ENCODE measurements at regions not wholly inside any gene's neighbourhood (a gene's known extent, or its start where the extent isn't known, plus 50 kb on each side); places are given as distances from the start of the nearest gene placed in this dataset.
A peak's percentile ranks its signal among the peaks of the same experiment; 100 is the strongest.

DNA sequence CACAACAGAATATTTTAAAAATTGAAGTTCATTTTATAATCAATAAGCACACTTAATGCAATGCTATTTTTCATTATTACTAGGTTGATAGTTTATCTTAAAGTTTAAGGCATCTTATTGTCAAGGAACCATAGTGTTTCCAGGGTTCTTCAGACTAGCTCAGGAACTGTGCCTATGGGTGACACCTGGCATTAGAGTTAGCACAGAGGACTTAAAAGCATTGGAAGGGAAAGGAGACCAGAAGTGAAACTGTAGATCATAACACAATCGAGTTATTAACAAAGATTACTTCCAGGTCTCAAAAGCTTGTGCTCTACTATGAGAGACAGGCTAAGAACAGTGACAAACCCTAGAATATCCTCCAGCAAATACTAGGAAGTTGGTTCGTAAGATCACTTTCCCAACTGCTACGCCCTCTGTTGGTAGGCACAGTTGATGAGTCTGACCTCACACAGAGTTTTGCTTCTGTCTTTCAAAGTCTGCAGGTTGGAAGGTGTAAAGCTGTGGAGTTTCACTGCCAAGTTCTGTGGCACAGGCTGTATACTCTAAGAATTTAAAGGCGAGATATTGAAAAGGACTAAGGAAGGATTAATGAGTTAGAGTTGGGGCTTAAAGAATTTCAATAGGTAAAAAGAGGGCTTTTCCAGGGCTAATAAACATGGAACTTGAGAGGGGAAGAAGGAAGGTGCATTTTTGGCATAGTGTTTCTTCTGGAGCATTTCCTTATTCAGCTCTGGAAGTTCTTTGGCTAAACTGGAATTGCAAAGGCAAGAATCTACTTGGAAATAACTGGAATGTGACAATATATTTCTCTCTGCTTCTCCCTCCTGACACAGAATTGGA is 531.3 kb upstream of the JAG1 start:
- TF ChIP-seq, protein P1, sequence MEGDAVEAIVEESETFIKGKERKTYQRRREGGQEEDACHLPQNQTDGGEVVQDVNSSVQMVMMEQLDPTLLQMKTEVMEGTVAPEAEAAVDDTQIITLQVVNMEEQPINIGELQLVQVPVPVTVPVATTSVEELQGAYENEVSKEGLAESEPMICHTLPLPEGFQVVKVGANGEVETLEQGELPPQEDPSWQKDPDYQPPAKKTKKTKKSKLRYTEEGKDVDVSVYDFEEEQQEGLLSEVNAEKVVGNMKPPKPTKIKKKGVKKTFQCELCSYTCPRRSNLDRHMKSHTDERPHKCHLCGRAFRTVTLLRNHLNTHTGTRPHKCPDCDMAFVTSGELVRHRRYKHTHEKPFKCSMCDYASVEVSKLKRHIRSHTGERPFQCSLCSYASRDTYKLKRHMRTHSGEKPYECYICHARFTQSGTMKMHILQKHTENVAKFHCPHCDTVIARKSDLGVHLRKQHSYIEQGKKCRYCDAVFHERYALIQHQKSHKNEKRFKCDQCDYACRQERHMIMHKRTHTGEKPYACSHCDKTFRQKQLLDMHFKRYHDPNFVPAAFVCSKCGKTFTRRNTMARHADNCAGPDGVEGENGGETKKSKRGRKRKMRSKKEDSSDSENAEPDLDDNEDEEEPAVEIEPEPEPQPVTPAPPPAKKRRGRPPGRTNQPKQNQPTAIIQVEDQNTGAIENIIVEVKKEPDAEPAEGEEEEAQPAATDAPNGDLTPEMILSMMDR (IDR thresholded peaks at IDR 0.05; ENCODE audit: low read length): peak; percentile 77
- TF ChIP-seq EZH2 (optimal IDR thresholded peaks at IDR 0.05; ENCODE audit: low read depth, low read length) (no peak), EZH2phosphoT487 (IDR thresholded peaks at IDR 0.05; ENCODE audit: low read length) (no peak)
